ENCODE measurements at regions not wholly inside any gene's neighbourhood (a gene's known extent, or its start where the extent isn't known, plus 50 kb on each side); places are given as distances from the start of the nearest gene placed in this dataset.

- TF ChIP-seq POLR2AphosphoS5 (IDR thresholded peaks at IDR 0.05), result no peak
- TF ChIP-seq, protein P1, sequence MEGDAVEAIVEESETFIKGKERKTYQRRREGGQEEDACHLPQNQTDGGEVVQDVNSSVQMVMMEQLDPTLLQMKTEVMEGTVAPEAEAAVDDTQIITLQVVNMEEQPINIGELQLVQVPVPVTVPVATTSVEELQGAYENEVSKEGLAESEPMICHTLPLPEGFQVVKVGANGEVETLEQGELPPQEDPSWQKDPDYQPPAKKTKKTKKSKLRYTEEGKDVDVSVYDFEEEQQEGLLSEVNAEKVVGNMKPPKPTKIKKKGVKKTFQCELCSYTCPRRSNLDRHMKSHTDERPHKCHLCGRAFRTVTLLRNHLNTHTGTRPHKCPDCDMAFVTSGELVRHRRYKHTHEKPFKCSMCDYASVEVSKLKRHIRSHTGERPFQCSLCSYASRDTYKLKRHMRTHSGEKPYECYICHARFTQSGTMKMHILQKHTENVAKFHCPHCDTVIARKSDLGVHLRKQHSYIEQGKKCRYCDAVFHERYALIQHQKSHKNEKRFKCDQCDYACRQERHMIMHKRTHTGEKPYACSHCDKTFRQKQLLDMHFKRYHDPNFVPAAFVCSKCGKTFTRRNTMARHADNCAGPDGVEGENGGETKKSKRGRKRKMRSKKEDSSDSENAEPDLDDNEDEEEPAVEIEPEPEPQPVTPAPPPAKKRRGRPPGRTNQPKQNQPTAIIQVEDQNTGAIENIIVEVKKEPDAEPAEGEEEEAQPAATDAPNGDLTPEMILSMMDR (IDR thresholded peaks at IDR 0.05), result no peak
- no peak for TF ChIP-seq POLR2A (IDR thresholded peaks at IDR 0.05; ENCODE audit: low read depth)
These were observed 132.9 kb upstream of the ESR1 start for GRCh38 chr6:151674578-151674977.
